MM.1S (cell line): ENCODE measurements at regions not wholly inside any gene's neighbourhood (a gene's known extent, or its start where the extent isn't known, plus 50 kb on each side); places are given as distances from the start of the nearest gene placed in this dataset.

Experiments used
- EZH2phosphoT487 ChIP-seq: fragments of 300-600 bp; sonication (generic); IDR thresholded peaks from 2 replicates; pipeline ENCODE4 v1.6.1; 2018; ENCODE audit warnings: antibody characterized with exemption, low read length
- TF ChIP-seq, protein P1 (sequence below): fragments of 300-600 bp; sonication (generic); IDR thresholded peaks from 2 replicates; pipeline ENCODE4 v1.5.1; 2016; ENCODE audit warnings: antibody characterized with exemption, low read length, mixed read lengths

DNA sequence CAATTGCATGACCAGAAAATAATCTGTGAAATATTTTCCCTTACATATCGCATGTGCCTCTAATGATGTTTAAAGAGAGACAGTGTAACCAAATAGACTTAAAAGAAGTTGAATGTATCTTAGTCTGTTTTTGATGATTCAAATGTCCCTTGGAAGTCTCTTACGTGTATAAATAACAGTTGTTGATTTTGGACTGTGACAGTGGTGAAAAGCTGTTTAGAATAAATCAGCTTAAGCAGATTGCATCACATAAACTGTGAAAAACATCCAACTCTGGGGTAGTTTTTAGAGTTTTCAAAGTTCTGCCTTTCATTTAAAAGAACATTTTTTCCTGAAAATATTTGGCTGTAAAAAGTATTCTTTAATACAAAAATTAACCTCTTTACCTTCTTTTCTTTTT lies 301.1 kb downstream of the PRR16 start:
- TF ChIP-seq, protein P1, sequence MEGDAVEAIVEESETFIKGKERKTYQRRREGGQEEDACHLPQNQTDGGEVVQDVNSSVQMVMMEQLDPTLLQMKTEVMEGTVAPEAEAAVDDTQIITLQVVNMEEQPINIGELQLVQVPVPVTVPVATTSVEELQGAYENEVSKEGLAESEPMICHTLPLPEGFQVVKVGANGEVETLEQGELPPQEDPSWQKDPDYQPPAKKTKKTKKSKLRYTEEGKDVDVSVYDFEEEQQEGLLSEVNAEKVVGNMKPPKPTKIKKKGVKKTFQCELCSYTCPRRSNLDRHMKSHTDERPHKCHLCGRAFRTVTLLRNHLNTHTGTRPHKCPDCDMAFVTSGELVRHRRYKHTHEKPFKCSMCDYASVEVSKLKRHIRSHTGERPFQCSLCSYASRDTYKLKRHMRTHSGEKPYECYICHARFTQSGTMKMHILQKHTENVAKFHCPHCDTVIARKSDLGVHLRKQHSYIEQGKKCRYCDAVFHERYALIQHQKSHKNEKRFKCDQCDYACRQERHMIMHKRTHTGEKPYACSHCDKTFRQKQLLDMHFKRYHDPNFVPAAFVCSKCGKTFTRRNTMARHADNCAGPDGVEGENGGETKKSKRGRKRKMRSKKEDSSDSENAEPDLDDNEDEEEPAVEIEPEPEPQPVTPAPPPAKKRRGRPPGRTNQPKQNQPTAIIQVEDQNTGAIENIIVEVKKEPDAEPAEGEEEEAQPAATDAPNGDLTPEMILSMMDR, result no peak
- no peak for TF ChIP-seq EZH2phosphoT487
